ENCODE measurements at regions not wholly inside any gene's neighbourhood (a gene's known extent, or its start where the extent isn't known, plus 50 kb on each side); places are given as distances from the start of the nearest gene placed in this dataset.

DNA sequence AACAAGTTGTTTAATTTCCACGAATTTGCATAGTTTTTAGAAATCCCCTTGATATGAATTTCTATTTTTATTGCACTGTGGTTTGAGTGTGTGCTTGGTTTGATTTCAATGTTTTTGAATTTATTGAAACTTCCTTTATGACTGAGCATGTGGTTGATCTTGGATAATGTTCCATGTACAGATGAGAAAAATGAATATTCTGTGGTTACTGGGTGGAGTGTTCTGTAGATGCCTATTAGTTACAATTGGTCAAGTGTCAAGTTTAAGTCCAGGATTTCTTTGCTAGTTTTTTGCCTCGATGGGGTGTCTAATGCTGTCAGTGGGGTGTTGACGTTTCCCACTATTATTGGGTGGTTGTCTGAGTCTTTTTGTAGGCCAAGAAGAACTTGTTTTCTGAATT, 319.5 kb upstream of the ACTBL2 start:
- Mint-ChIP-seq H3K4me3 (no peak overlapping the region), H3K4me1 (no peaks in the 10 kb centered on the region), H3K36me3 (no peaks in the 10 kb centered on the region), H3K27me3 (no peaks in the 10 kb centered on the region), H3K9me3 (peaks cover 0 to 2% (median 0%) of the 10 kb centered on the region in 8 donors), H3K27ac (no peak overlapping the region)
- Histone ChIP-seq H3K9me3 (ENCODE audit: control insufficient read depth in 1 of 2, low read length in 2 of 2) (no peaks in the 10 kb centered on the region), H3K27me3 (ENCODE audit: insufficient read depth, low read length) (no peaks in the 10 kb centered on the region), H3K4me3 (ENCODE audit: low read length in 2 of 2) (no peak overlapping the region), H3K4me1 (ENCODE audit: insufficient read depth, low read length) (no peaks in the 10 kb centered on the region), H3K36me3 (ENCODE audit: insufficient read depth, low read length) (no peaks in the 10 kb centered on the region), H3K27ac (ENCODE audit: low read depth, low read length) (no peak overlapping the region)
- ChIA-PET POLR2A (ENCODE audit: partially characterized antibody) (no interaction called here), CTCF (ENCODE audit: partially characterized antibody) (no interaction called here)
- intact Hi-C loops (cut with micrococcal nuclease), result no loop called here
- DNase-seq, result no peak

DNA sequence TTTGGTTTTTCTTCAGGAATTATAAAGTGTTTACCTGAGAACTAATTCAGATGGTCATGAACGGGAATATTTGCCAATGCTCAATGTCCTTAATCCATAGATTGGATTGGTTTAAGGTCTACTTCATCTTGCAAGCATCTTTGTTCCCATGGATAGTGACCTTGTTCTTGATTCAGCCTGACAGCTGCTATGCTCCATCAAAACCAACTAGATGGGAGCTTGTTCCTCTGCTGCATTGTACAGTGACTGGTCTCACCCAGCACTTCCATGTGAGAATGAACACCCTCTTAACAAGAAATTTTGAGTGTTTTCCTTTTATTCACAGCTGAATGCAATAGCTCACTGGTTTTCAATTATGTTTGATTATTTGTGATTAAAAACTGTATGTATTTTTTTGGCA, 312.6 kb upstream of the ACTBL2 start:
- no peaks in the 10 kb centered on the region for H3K4me1 Mint-ChIP-seq
- H3K36me3 ChIP-seq (ENCODE audit: insufficient read depth, low read length), result no peaks in the 10 kb centered on the region
- no peaks in the 10 kb centered on the region for H3K27me3 ChIP-seq (ENCODE audit: insufficient read depth, low read length)
- DNase-seq, result no peak
- H3K4me3 Mint-ChIP-seq, result no peak overlapping the region
- H3K9me3 ChIP-seq (ENCODE audit: control insufficient read depth in 1 of 2, low read length in 2 of 2), result no peaks in the 10 kb centered on the region
- no peak overlapping the region for H3K27ac Mint-ChIP-seq
- H3K4me1 ChIP-seq (ENCODE audit: insufficient read depth, low read length), result no peaks in the 10 kb centered on the region
- no peak overlapping the region for H3K4me3 ChIP-seq (ENCODE audit: low read length in 2 of 2)
- H3K36me3 Mint-ChIP-seq, result no peaks in the 10 kb centered on the region
- H3K27ac ChIP-seq (ENCODE audit: low read depth, low read length), result no peak overlapping the region
- intact Hi-C loops (cut with micrococcal nuclease), result no loop called here
- CTCF ChIA-PET (ENCODE audit: partially characterized antibody), result no interaction called here
- POLR2A ChIA-PET (ENCODE audit: partially characterized antibody), result no interaction called here
- peaks cover 5% of the 10 kb centered on the region in 2 donors for H3K27me3 Mint-ChIP-seq
- H3K9me3 Mint-ChIP-seq, result peaks cover 0 to 2% (median 0%) of the 10 kb centered on the region in 8 donors

- ChIA-PET CTCF (ENCODE audit: partially characterized antibody) (no interaction called here), POLR2A (ENCODE audit: partially characterized antibody) (no interaction called here)
- no peaks in the 10 kb centered on the region for H3K4me1 ChIP-seq (ENCODE audit: insufficient read depth, low read length)
- H3K4me3 ChIP-seq (ENCODE audit: low read length in 2 of 2), result no peak overlapping the region
- no peak overlapping the region for H3K4me3 Mint-ChIP-seq
- no peaks in the 10 kb centered on the region for H3K36me3 ChIP-seq (ENCODE audit: insufficient read depth, low read length)
- H3K27ac ChIP-seq (ENCODE audit: low read depth, low read length), result no peak overlapping the region
- no peaks in the 10 kb centered on the region for H3K9me3 ChIP-seq (ENCODE audit: control insufficient read depth in 1 of 2, low read length in 2 of 2)
- no peaks in the 10 kb centered on the region for H3K27me3 ChIP-seq (ENCODE audit: insufficient read depth, low read length)
- H3K27me3 Mint-ChIP-seq, result peaks cover 5% of the 10 kb centered on the region in 2 donors
- H3K27ac Mint-ChIP-seq, result no peak overlapping the region
- no peaks in the 10 kb centered on the region for H3K4me1 Mint-ChIP-seq
- DNase-seq, result no peak
- no peaks in the 10 kb centered on the region for H3K36me3 Mint-ChIP-seq
- no peaks in the 10 kb centered on the region for H3K9me3 Mint-ChIP-seq
- intact Hi-C loops (cut with micrococcal nuclease), result no loop called here
Observed at GRCh38 chr5:57791875-57792274, 309.3 kb upstream of the ACTBL2 start.

GRCh38 chr5:57785946-57786345, 303.3 kb upstream of the ACTBL2 start:
- Mint-ChIP-seq H3K27me3 (peaks cover 2% of the 10 kb centered on the region in 2 donors), H3K9me3 (no peaks in the 10 kb centered on the region), H3K4me3 (no peak overlapping the region), H3K4me1 (no peaks in the 10 kb centered on the region), H3K36me3 (no peaks in the 10 kb centered on the region), H3K27ac (no peak overlapping the region)
- ChIA-PET POLR2A (ENCODE audit: partially characterized antibody) (no interaction called here), CTCF (ENCODE audit: partially characterized antibody) (no interaction called here)
- H3K4me1 ChIP-seq (ENCODE audit: insufficient read depth, low read length), result no peaks in the 10 kb centered on the region
- no peak overlapping the region for H3K4me3 ChIP-seq (ENCODE audit: low read length in 2 of 2)
- intact Hi-C loops (cut with micrococcal nuclease), result no loop called here
- no peaks in the 10 kb centered on the region for H3K36me3 ChIP-seq (ENCODE audit: insufficient read depth, low read length)
- DNase-seq, result no peak
- H3K27me3 ChIP-seq (ENCODE audit: insufficient read depth, low read length), result no peaks in the 10 kb centered on the region
- H3K27ac ChIP-seq (ENCODE audit: low read depth, low read length), result no peak overlapping the region
- H3K9me3 ChIP-seq (ENCODE audit: control insufficient read depth in 1 of 2, low read length in 2 of 2), result no peaks in the 10 kb centered on the region

GRCh38 chr5:57784121-57784520, 301.5 kb upstream of the ACTBL2 start:
- Histone ChIP-seq H3K4me1 (ENCODE audit: insufficient read depth, low read length) (no peaks in the 10 kb centered on the region), H3K4me3 (ENCODE audit: low read length in 2 of 2) (no peak overlapping the region), H3K9me3 (ENCODE audit: control insufficient read depth in 1 of 2, low read length in 2 of 2) (no peaks in the 10 kb centered on the region), H3K27ac (ENCODE audit: low read depth, low read length) (no peak overlapping the region), H3K36me3 (ENCODE audit: insufficient read depth, low read length) (no peaks in the 10 kb centered on the region), H3K27me3 (ENCODE audit: insufficient read depth, low read length) (no peaks in the 10 kb centered on the region)
- ChIA-PET POLR2A (ENCODE audit: partially characterized antibody) (no interaction called here), CTCF (ENCODE audit: partially characterized antibody) (no interaction called here)
- Mint-ChIP-seq H3K27ac (no peak overlapping the region), H3K36me3 (no peaks in the 10 kb centered on the region), H3K4me3 (no peak overlapping the region), H3K4me1 (no peaks in the 10 kb centered on the region), H3K27me3 (peaks cover 2% of the 10 kb centered on the region in 2 donors), H3K9me3 (no peaks in the 10 kb centered on the region)
- no peak for DNase-seq
- intact Hi-C loops (cut with micrococcal nuclease), result no loop called here

- Mint-ChIP-seq H3K4me1 (no peaks in the 10 kb centered on the region), H3K36me3 (no peaks in the 10 kb centered on the region), H3K4me3 (no peak overlapping the region), H3K27ac (no peak overlapping the region), H3K9me3 (no peaks in the 10 kb centered on the region), H3K27me3 (peaks cover 2% of the 10 kb centered on the region in 2 donors)
- DNase-seq, result no peak
- no peaks in the 10 kb centered on the region for H3K4me1 ChIP-seq (ENCODE audit: insufficient read depth, low read length)
- H3K9me3 ChIP-seq (ENCODE audit: control insufficient read depth in 1 of 2, low read length in 2 of 2), result no peaks in the 10 kb centered on the region
- H3K27ac ChIP-seq (ENCODE audit: low read depth, low read length), result no peak overlapping the region
- POLR2A ChIA-PET (ENCODE audit: partially characterized antibody), result no interaction called here
- H3K4me3 ChIP-seq (ENCODE audit: low read length in 2 of 2), result no peak overlapping the region
- CTCF ChIA-PET (ENCODE audit: partially characterized antibody), result no interaction called here
- no peaks in the 10 kb centered on the region for H3K27me3 ChIP-seq (ENCODE audit: insufficient read depth, low read length)
- no peaks in the 10 kb centered on the region for H3K36me3 ChIP-seq (ENCODE audit: insufficient read depth, low read length)
- intact Hi-C loops (cut with micrococcal nuclease), result no loop called here
Observed at GRCh38 chr5:57783693-57784092, 301.1 kb upstream of the ACTBL2 start.

GRCh38 chr5:57780961-57781325, 298.3 kb upstream of the ACTBL2 start:
- Mint-ChIP-seq H3K27me3 (peaks cover 2 to 3% of the 10 kb centered on the region in 2 donors), H3K27ac (no peak overlapping the region), H3K4me3 (no peak overlapping the region), H3K36me3 (no peaks in the 10 kb centered on the region), H3K4me1 (no peaks in the 10 kb centered on the region), H3K9me3 (no peaks in the 10 kb centered on the region)
- CTCF ChIA-PET (ENCODE audit: partially characterized antibody), result interaction anchor here (5.1 kb wide), 1 partner anchor 680 kb away, joined by 39 read pairs; no protein-coding TSS in a partner anchor
- Histone ChIP-seq H3K36me3 (ENCODE audit: insufficient read depth, low read length) (no peaks in the 10 kb centered on the region), H3K4me1 (ENCODE audit: insufficient read depth, low read length) (no peaks in the 10 kb centered on the region), H3K27me3 (ENCODE audit: insufficient read depth, low read length) (no peaks in the 10 kb centered on the region), H3K27ac (ENCODE audit: low read depth, low read length) (no peak overlapping the region), H3K4me3 (ENCODE audit: low read length in 2 of 2) (no peak overlapping the region), H3K9me3 (ENCODE audit: control insufficient read depth in 1 of 2, low read length in 2 of 2) (no peaks in the 10 kb centered on the region)
- intact Hi-C loops (cut with micrococcal nuclease), result no loop called here
- DNase-seq, result no peak
- POLR2A ChIA-PET (ENCODE audit: partially characterized antibody), result no interaction called here

DNA sequence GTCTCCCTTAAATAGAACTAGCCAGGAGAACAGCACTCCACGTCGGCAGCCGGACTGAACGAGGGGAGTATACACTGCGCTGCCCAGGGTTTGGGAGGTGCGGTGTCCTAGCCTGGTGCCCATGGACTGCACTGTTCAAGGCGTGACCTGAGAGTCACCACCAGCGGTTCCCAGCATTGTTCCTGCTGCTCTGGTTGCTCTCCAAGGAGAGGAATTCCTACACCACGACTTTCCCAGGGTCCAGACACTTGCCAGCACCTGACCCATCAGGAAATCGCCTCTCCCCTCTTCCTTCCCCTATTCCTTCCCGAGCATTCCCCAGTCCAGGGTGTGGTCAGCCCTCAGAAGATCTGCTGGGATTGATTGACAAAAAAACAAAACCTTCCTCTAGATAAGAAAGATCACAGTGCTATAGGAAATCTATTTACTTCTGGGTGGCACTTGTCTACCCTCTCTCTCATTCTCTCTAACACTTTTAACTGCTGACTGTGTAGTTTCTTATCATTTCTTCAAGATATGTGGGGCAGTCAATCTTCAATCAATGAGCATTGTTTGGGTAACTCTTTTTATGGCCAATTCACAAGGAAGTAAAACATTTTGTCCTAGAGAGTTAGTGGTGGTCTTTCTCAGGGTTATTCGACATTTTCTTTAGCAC, 297.8 kb upstream of the ACTBL2 start:
- no peak overlapping the region for H3K27ac Mint-ChIP-seq
- no peak overlapping the region for H3K4me3 Mint-ChIP-seq
- H3K9me3 Mint-ChIP-seq, result no peaks in the 10 kb centered on the region
- DNase-seq, result no peak
- H3K27me3 Mint-ChIP-seq, result peaks cover 2 to 3% of the 10 kb centered on the region in 2 donors
- H3K36me3 Mint-ChIP-seq, result no peaks in the 10 kb centered on the region
- ChIA-PET POLR2A (ENCODE audit: partially characterized antibody) (no interaction called here), CTCF (ENCODE audit: partially characterized antibody) (interaction anchor here (2.1 to 5.1 kb wide), 2 partner anchors 681 to 1069 kb away, joined by 9 to 39 read pairs; no protein-coding TSS in a partner anchor)
- H3K4me1 ChIP-seq (ENCODE audit: insufficient read depth, low read length), result no peaks in the 10 kb centered on the region
- intact Hi-C loops (cut with micrococcal nuclease), result no loop called here
- H3K4me1 Mint-ChIP-seq, result no peaks in the 10 kb centered on the region
- no peak overlapping the region for H3K4me3 ChIP-seq (ENCODE audit: low read length in 2 of 2)
- no peaks in the 10 kb centered on the region for H3K36me3 ChIP-seq (ENCODE audit: insufficient read depth, low read length)
- no peaks in the 10 kb centered on the region for H3K9me3 ChIP-seq (ENCODE audit: control insufficient read depth in 1 of 2, low read length in 2 of 2)
- no peak overlapping the region for H3K27ac ChIP-seq (ENCODE audit: low read depth, low read length)
- H3K27me3 ChIP-seq (ENCODE audit: insufficient read depth, low read length), result no peaks in the 10 kb centered on the region

All from CD4-positive, alpha-beta memory T cell (primary cell).